HG02623 (cell line): ENCODE measurements at regions not wholly inside any gene's neighbourhood (a gene's known extent, or its start where the extent isn't known, plus 50 kb on each side); places are given as distances from the start of the nearest gene placed in this dataset.

Experiments
- ATAC-seq: cut with Tn5 transposase; IDR thresholded peaks from one replicate; pipeline ENCODE4 v1.9.1; 2021; ENCODE audit warnings: moderate library complexity; ENCODE audit not compliant: unreplicated experiment

DNA sequence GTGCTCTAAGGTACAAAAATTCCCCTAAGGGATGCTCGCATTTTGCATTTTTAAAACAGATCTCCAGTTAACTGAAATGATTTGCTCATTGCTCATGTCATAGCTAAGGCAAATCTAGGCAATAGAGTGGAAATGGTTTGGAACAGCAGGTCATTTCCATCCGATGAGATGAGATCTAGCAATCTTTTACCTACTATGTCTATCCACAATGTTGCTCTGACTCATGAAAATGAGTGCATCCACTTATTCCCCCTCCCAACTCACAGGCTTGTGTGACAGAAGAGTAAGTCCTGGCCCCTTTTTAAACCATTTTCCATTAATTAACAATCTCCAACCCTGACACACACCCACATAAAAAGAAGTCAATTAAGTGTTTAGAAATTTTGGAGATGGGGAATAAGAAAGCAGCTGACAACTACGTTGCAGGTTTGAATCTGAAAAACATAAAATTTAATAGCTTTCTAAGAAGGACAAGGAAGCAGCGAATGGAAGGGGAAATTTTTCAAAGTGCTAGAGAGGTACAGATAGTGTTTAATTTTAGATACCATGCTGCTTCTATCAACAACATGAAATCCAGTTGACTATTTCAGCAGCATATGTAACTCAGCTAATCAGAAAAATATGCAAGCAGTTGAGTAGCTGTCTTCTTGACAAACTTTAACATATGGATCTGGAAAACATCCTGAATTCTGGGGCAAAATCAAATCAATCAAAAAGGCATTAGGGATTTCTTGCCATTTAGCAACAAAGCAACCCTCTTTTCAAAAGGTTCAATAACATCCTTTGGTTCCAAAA is 112.0 kb downstream of the TMCO5A start:
- ATAC-seq: no peak

GRCh38 chr15:38048001-38048455 is 113.6 kb downstream of the TMCO5A start:
- ATAC-seq: no peak

GRCh38 chr15:38049891-38050290 is 115.5 kb downstream of the TMCO5A start:
- ATAC-seq: no peak

DNA sequence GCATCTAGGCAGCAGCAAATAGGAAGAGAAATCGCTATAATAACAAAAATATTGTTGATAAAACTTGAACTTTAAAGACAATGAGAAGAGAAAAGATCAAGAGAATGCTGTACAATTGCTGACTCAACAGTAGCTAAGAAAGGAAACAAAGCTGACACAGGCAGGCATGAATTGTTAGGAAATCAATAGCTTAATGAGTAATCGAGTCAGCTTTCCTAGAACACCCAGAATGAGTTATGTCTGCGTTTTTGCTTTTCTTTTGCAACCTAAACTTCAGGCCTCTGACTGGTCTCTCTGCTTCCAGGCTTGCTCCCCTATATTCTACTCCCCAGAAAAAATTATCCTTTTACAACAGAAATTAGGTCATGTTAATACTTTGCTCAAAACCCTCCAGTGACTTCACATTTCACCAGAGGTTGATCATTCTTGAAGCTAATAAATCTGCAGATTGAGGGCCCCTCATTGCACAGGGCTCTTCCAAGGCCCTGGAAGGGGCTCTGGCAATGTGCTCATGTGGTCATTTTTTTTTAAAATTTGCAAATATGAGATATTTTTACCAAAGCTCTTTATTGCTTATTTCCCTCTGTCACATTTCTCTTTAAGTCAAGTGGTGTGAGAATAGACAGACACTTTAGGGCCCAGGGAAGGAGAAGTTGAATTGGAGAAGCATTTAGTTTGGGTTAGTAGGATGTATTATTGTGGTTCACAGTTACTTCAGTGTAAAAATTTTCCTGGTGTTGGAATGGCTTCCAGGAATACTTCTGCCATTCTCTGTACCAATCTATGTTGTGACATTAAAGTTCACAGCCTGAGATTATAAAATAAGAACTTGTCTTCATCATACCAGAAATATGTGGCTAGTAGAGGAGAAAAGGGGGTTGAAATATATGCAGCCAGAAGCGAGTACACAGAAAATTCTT is 116.3 kb downstream of the TMCO5A start:
- no peak for ATAC-seq

GRCh38 chr15:38053205-38053604 is 118.8 kb downstream of the TMCO5A start:
- no peak for ATAC-seq

DNA sequence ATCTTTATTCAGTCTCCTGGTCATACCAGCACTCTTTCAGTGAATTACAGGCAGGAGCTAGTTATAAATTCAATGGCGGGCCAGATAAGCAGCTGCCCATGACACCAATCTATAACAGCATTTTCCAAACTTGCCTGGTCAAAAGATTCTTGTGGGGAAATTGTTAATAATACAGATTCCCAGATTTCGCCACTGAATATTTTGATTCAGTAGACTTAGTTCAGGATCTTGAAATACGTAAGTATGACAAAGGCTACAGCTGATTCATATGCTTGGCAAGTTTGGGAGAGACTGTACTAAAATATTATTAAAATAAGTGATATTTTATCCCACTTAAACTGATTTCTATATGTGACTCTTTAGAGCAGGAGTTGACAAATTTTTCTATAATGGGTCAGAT is 119.3 kb downstream of the TMCO5A start:
- ATAC-seq: no peak

DNA sequence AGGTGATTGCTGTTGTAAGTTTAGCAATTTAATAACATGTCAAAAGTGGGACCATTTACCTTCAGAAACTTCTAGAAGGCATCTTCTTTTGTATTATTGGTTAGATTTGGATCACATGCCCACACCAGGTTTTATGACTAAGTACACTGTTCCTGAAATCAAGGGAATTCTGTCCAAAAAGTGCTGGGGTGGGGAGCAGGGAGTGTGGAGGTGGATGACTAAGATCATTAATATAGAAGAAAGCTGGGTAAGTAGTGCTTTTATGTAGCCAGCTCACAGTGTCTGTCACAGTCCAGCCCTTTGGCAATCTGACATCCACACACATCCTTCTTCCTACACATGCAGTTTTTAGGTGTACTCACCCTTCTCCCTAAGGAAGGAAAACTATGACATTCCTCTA is 120.0 kb downstream of the TMCO5A start:
- no peak for ATAC-seq

DNA sequence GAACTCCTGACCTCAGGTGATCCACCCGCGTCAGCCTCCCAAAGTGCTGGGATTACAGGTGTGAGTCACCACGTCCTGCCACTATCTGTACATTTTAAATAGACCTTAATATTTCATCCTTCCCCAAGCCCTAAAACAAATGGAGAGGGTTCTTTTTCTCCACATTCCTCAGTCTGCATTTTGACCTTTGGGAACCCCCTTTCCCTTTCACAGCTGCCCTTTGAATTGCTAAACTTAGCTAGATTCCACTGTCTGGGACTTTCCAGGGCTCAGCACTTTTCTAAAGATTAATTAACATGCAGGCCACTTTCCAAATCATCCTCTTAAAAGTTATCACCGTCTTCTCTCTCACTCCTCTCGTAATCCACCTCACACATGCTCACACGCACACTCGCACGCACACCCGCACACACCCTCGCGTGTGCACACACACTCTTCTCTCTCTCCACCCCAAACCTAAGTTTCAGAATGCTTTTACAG is 124.2 kb downstream of the TMCO5A start:
- no peak for ATAC-seq

DNA sequence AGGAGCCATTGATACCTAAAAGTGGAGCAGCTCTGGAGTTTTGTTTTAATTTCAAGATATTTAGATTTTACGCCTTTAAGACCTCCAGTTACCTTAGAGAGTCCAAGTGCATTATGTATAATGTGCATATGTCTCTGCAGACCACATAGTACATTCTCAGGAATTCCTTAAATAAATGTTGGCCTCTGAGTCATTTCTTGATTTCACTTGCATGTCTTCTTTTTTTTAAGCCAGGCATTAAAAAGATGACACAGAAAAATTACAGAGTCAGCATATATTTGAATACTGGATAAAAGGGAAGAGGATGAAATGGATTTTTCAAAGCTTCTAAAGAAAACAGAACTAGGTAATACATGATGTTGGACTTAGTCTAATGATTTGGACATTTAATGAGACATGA is 125.2 kb downstream of the TMCO5A start:
- no peak for ATAC-seq

- no peak for ATAC-seq
Measured at GRCh38 chr15:38061856-38062649, 127.6 kb downstream of the TMCO5A start.

GRCh38 chr15:38062696-38063095 is 128.3 kb downstream of the TMCO5A start:
- no peak for ATAC-seq

- no peak for ATAC-seq
Measured at GRCh38 chr15:38065721-38066345, 131.4 kb downstream of the TMCO5A start.

DNA sequence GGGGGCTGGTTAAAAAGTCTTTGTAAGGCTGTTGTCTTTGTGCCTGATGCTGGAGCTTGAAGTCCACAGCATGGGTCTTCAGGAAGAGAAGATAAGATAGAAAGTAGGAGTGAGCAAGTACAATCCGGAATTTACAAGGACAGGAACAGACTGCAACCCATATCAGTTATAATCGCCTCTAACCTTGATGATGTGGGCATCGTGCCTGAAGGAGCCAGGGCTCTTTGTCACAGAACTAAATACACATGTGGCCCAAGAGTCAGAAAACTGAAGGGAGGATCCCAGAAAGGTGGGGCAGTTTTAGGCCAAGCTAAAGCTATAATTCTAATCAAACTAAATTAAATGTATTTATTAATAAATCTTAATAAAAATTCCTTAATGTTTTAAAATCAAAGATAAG is 132.2 kb downstream of the TMCO5A start:
- no peak for ATAC-seq

DNA sequence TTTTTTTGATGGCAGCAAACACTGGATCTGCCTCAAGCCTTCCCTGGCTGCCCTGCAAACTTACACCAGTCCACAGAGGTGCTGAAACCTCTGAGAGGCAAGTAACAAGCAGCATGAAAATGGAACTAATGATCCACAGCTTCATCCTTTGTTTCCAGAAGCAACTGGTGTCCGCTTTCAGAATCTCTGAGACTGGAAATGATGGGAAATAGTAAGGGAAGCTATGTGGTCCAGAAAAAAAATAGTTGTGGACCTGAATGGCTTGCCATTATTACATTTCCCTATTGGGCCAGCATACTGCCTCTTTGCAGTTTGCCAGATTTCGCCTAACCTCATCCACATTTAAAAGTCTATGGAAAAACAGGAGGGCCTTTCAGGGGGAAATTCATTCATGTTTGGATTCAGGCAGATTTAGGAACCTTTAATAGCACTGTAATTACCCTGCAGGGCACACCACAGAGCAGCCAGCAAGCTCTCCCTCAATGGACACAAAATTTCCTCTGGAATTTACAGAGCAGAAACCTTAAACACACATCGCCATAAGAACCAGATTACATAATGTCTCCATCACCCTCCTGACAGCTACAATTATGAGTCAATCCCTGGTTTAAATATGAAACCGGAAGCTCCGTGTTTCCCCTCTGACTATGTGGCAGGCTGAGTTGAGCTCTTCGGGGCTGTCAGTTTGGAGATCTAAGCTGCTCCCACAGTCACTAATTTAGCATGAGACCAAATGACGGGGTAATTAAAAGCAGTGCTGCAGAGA is 134.4 kb downstream of the TMCO5A start:
- ATAC-seq: peak; percentile 81

DNA sequence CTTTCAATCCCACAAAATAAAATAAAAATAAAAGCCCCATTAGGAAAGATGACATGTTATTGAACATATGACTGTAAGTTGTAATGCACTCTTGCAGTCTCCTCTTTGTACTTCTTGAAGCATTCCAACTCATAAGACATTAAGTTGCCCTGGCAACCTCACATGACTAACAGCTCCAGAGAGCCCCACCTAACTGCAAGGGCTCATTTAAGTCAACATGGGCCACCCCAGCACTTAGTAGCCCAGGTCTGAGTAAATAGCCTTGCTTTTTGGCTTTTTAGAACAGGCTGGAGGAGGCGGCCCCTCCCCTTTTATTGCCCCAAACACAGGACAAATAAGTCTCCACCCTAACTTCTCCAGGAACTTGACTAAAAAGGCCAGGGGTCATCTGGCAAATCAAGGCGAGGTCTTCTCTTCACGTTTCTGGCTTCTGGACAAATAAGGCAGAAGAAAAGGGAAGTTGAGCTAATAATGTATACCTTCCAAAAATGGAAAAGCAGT is 135.1 kb downstream of the TMCO5A start:
- no peak for ATAC-seq

DNA sequence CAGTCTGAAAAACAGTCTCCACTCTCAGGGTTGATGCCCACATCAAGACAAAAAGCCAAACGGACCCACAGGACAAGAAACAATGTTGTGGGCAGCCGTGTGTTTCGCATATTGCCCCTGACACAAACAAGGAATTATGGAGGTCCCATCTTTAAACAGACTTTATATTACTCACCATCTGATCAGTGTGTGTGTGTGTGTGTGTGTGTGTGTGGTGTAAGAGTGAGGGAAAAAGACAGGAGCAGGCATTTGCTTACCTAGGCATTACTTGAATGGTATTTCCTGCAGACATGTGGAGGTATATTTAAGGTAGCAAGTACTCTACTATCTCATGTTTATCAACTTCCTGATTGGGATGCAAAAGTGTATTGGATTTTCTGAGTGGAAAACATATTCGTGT is 136.3 kb downstream of the TMCO5A start:
- ATAC-seq: no peak

DNA sequence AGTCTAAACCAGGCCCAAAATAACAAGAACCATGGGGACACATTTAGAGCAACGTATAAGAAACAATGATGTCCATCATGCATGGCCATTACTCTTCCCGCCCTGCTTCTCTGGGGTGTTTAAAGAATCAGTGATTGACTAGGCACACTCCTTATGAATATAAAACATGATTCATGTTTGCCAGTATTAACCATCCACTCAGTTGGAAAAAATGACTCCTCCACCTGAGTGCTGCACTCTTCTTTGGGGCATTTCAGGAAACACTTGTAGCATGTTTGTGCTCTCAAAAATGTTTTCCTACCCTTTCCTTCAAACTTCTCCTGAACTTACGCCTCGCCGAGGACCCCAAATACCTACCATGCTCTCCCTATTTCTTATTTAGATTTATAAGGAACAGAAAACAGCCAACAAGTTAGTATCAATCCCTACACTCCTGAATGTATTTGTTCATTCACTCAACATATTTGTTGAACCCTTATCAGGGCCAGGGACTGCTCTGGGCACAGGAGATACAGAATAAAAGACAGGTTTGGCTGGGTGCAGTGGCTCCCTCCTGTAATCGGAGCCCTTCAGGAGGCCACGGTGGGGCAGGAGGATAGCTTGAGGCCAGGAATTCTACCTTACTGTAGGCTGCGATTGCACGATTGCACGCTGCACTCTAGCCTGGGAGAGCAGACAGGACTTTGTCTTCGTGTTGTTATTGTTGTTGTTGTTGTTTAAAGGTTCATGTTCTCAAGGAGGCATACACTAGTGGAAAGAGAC is 137.0 kb downstream of the TMCO5A start:
- ATAC-seq: no peak

GRCh38 chr15:38072007-38072347 is 137.5 kb downstream of the TMCO5A start:
- no peak for ATAC-seq
